Right lung (tissue), 2 donors: ENCODE measurements at regions not wholly inside any gene's neighbourhood (a gene's known extent, or its start where the extent isn't known, plus 50 kb on each side); places are given as distances from the start of the nearest gene placed in this dataset.
"Not testable (repeated sequence)": the region's sequence is repeated elsewhere in the genome, so short reads cannot be mapped to it uniquely, and the experiment has no call there.

Experiments
- DNase-seq, 2 donors: peaks; one replicate each; pipeline ENCODE4 v3.0.0-alpha.2; 2013

DNA sequence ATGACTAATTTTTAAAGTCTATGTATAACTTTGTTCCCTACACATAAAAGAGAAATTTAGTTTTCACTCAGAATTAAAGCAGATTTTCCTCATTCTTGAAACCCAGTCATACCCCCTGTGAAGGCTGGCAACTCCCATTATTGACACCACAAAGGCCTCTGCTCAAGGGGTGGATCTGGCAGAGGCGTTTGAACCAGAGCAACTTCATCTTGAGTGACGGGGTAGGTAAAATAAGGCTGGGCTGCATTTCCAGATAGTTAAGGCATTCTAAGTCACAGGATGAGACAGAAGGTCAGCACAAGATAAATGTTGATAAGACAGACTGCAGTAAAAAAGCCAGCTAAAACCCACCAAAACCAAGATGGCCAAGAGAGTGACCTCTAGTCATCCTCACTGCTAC, 177.2 kb upstream of the OR13F1 start:
- no peak for DNase-seq

- no peak for DNase-seq
Observed at GRCh38 chr9:104329245-104329644, 174.8 kb upstream of the OR13F1 start.

GRCh38 chr9:104330841-104331240, 173.2 kb upstream of the OR13F1 start:
- no peak for DNase-seq

GRCh38 chr9:104334549-104334948, 169.5 kb upstream of the OR13F1 start:
- DNase-seq = no peak

DNA sequence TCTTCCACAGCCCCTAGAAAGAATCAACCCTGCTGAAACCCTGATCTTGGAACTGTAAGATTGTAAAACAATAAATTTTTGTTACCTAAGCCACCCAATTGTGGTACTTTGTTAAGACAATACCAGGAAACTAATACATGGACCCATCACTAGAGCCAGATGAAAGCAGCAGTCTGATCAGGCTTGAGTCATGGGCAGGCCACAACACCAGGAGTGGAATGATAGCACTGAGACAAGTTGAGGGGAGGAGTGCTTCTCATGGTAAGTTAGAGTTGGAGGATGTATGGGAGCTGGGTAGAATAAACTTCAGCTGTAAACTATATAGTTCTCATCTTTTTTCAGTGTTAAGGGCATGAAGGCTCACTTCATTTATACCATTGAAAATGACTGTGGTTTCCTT, 164.4 kb upstream of the OR13F1 start:
- DNase-seq = no peak

- no peak for DNase-seq
Observed at GRCh38 chr9:104342552-104342951, 161.5 kb upstream of the OR13F1 start.

- no peak for DNase-seq
Observed at GRCh38 chr9:104345061-104345460, 159.0 kb upstream of the OR13F1 start.

DNA sequence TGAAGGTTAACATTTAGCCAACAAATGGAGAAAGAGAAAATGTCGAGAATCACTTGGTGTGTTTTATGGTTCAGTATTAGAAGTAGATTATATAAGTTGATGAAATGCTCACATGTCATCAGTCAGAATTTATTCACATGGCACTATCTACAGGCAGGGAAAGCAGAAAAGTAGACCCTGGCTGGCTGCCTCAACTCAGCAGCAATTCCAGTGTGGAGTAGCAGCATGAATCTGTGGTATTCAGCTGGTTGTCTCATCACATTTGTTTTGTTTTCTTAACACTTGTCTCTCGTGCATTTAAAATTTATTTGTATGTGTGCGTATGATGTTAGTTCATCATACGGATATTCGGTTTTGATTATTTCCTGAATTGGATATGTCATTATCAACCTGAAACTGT, 153.5 kb upstream of the OR13F1 start:
- no peak for DNase-seq

DNA sequence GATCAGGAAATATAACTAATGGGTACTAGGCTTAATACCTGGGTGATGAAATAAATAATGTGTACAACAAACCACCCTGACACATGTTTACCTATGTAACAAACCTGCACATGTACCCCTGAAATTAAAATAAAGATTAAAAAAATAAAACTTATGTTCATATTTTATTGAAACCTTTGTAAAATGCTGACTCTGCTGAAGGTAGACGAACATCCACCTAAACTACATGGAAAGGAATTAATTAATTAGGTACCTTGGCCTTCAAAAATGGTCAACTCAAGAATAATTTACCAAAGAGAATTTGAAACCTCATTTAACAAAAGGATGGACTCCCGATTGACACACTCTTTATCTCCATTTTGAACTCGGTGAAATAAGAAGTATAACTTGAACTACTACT, 152.3 kb upstream of the OR13F1 start:
- no peak for DNase-seq

DNA sequence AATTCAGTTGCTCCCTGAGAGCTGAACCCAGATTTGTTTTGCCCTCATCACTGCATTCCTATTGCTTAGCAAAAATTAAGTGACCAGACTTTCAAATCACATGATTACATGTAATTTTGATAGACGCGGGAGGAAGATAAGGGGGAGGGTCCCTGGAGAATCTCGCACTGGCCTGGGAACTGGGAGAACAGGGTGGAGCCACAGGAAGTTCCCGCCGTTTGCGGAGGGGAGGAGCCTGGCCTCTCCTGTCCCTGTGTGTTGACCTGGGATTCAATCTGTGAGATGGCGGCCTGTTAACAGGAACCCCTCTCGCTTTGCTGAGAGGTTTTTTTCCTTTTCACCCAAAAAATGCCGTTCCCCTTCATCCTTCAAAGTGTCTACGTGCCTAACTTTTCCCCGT, 142.9 kb upstream of the OR13F1 start:
- DNase-seq = no peak

GRCh38 chr9:104362912-104363472, 141.1 kb upstream of the OR13F1 start:
- no peak for DNase-seq

DNA sequence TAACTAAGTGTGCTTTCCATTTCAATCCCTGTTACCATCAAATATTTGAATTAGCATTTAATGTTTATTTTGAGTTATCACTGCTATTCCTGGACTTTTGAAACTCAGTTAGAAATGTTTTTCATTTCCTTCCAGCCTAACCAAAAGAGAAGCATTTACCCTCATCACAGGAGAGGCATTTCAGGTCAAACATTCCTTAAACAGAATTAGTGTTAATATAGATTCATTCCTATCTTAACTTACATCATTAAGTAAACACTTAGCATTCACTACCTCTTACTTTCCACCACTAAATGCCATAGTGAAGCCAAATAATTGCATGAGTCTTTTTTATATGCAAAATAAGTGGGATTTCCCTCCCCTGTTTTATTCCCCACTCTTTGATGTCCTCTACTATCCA, 136.6 kb upstream of the OR13F1 start:
- DNase-seq = no peak

DNA sequence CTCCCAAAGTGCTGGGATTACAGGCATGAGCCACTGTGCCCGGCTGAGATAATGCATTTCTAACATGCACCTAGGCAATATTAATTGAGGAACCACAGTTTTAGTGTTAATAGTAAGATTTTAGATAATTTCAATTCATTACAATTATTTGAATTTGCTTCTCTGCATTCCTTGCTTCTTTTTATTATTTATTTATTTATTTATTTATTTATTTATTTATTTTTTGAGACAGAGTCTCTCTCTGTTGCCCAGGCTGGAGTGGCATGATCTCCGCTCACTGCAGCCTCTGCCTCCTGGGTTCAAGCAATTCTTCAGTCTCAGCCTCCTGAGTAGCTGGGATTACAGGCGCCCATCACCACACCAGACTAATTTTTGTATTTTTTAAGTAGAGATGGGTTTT, 135.7 kb upstream of the OR13F1 start:
- DNase-seq = not testable (repeated sequence)

- DNase-seq = no peak
Observed at GRCh38 chr9:104374711-104375110, 129.4 kb upstream of the OR13F1 start.

DNA sequence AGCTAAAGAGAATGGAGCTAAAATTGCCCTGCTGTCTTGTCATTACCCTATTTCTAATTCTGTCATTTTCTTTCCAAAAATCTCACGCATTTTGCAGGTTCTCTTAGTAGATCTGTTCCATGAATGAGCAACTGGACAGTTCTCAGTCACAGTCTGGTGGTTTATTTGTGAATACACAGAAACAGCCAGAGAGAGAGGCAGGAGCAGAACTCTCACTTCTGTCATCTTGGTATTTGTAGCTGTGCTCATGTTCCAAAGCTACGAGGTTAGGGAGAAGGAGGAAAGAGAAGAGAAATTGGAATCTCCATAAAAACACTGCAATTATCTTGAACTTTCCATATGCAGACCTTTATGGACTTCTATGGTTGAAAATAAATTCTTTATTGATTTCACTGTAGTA, 118.0 kb upstream of the OR13F1 start:
- no peak for DNase-seq

DNA sequence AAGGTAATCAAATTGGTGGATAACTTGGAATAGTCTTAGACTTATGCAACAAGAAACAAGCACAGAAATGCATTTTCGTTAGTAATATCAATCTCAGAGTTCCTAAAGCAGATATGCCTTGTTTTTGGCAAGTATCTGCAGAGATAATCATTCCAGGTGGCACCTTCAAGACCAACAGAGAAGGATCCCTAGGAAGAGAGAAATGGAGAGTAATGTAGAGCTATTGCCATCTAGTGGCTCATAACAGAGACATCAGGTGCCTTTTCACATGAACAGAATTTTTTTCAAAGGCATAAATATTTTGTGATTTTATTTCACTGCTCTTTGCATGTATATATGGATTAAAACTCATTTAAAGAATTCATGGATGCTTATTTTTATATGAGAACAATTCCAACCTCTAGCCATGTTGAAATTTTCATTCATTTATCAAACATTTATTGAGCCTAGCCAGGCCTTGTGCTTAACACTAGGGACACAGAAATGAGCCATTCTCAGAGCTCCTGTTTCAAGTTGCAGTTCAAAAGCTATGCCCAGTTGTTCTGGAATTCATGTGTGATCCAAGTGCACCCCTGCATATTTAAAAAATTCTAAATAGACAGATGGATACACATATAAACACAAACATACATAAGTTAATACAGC, 117.5 kb upstream of the OR13F1 start:
- DNase-seq = peak; percentile 3 to 10

DNA sequence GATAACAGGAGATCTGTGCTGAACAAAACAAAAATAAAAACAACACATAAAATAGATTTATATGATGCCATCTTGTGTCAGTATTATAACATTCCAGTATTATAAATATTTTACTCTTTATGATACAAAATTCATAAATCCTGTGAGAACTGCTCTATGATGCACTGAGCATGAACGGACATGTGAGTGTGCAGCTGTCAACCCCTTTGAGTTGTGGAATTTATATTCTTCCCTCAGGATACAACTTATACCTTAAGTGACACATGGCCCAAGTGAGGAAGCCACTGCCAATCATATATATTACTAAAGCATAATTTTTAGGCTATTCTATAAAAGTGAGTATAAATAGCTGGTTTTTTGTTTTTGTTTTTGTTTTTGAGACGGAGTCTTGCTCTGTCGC, 116.0 kb upstream of the OR13F1 start:
- no peak for DNase-seq

DNA sequence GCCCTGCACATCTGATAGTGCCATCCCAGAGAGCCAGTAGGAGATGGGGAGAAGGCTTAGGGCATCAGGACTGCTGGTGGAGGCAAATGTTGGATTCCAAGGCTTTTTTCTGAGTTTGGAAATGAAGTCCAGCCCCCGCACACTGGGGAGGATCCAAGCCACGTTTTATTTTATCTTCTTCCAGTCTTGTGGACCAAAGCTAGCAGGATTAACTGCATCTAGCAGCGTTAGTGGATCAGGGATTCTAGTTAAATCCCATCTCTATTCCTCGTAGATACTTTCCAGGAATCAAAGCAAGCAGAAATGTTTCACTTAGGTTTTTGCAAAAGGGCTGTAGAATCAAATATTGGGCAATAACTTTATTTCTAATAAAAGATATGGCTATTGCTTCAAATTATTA, 114.7 kb upstream of the OR13F1 start:
- DNase-seq = no peak

- not testable (repeated sequence) for DNase-seq
Observed at GRCh38 chr9:104394901-104395300, 109.2 kb upstream of the OR13F1 start.

GRCh38 chr9:104412238-104412637, 91.8 kb upstream of the OR13F1 start:
- DNase-seq = no peak

GRCh38 chr9:104416470-104416869, 87.6 kb upstream of the OR13F1 start:
- DNase-seq = no peak

DNA sequence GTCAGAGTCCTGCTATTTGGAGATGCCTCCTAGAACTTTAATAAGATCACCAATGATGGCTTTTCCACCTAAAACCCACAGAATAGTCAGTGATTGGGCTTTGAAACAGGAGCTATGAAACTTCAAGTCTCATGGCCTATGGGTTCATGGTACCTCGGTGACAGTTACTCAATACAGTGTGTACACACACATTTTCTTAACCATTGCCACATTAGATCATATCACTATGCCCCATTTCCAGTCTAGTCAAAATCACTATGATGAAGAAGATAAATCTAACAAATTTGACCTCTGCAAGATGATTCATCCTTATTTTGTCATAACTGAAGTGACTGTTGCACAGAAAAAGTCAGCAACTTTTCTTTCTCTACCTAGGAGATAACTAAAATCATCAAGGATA, 86.8 kb upstream of the OR13F1 start:
- DNase-seq = no peak

DNA sequence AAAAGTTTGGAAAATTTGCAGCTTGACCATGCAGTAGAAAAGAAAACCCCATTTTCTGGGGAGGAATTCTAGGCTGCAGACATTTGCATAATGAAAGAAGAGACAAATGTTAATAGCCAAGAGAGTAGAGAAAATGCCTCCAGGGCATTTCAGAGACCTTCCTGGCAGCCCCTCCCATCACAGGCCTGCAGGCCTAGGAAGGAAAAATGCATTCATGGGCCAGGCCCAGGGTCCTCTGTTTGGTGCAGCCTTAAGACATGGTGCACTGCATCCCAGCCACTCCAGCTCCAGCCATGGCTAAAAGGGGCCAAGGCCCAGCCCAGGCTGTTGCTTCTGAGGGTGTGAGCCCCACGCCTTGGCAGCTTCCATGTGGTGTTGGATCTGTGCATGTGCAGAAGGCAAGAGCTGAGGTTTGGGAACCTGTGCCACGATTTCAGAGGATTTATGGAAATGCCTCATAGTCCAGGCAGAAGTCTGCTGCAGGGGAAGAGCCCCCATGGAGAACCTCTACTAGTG, 75.0 kb upstream of the OR13F1 start:
- no peak for DNase-seq

GRCh38 chr9:104435059-104435458, 69.0 kb upstream of the OR13F1 start:
- DNase-seq = no peak
